ENCODE measurements at regions not wholly inside any gene's neighbourhood (a gene's known extent, or its start where the extent isn't known, plus 50 kb on each side); places are given as distances from the start of the nearest gene placed in this dataset.

DNA sequence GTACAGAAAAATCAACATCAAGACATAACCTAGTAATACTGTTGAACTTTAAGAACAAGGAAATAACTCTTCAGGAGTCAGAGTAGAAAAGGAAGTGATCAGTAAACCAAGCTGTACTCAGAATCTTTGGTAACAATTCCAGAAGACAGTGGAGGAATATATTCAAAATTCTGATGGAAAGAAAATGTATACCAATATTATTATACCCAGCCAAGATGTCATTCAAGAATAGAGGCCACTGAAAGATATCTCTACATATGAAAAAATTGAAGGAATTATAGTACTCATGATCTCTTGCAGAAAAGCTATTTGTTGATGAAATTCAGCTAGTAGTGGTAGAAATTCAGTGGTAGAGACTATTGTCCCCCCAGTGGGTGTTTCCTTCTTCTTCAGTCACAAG lies 182.6 kb upstream of the ZMIZ1 start:
- Histone ChIP-seq H3K4me3 (replicated peaks in 1 of 4; ENCODE audit: control extremely low read depth in 1 of 4, insufficient read depth in 1 of 4, low read depth in 3 of 4, low read length in 4 of 4) (no peak overlapping the region), H3K36me3 (ENCODE audit: control insufficient read depth, insufficient read depth, low read length) (no peaks in the 10 kb centered on the region), H3K9ac (ENCODE audit: insufficient read depth, low read length) (no peak overlapping the region), H3K9me3 (ENCODE audit: control insufficient read depth, insufficient read depth, low read depth, low read length) (no peaks in the 10 kb centered on the region), H3K4me2 (ENCODE audit: extremely low read depth, insufficient read depth, low read length) (no peak overlapping the region), H4K20me1 (ENCODE audit: control insufficient read depth, extremely low read depth, insufficient read depth, low read length) (no peaks in the 10 kb centered on the region), H3K27me3 (ENCODE audit: control insufficient read depth, insufficient read depth, low read length) (peaks cover 3% of the 10 kb centered on the region), H3K27ac (ENCODE audit: insufficient read depth, low read length) (no peak overlapping the region), H3K79me2 (ENCODE audit: control insufficient read depth, insufficient read depth, low read length) (no peaks in the 10 kb centered on the region), H3K4me1 (ENCODE audit: control insufficient read depth, extremely low read depth, insufficient read depth, low read length) (no peaks in the 10 kb centered on the region), H2AFZ (ENCODE audit: low read length) (no peak overlapping the region)
- DNase-seq (ENCODE audit: low read depth in 2 of 2) = no peak
- TF ChIP-seq EZH2 (IDR thresholded peaks at IDR 0.05; ENCODE audit: low read length, missing control alignments) = no peak
- TF ChIP-seq, protein P1, sequence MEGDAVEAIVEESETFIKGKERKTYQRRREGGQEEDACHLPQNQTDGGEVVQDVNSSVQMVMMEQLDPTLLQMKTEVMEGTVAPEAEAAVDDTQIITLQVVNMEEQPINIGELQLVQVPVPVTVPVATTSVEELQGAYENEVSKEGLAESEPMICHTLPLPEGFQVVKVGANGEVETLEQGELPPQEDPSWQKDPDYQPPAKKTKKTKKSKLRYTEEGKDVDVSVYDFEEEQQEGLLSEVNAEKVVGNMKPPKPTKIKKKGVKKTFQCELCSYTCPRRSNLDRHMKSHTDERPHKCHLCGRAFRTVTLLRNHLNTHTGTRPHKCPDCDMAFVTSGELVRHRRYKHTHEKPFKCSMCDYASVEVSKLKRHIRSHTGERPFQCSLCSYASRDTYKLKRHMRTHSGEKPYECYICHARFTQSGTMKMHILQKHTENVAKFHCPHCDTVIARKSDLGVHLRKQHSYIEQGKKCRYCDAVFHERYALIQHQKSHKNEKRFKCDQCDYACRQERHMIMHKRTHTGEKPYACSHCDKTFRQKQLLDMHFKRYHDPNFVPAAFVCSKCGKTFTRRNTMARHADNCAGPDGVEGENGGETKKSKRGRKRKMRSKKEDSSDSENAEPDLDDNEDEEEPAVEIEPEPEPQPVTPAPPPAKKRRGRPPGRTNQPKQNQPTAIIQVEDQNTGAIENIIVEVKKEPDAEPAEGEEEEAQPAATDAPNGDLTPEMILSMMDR (conservative IDR thresholded peaks at IDR 0.05 in 1 of 2, IDR thresholded peaks at IDR 0.05 in 1 of 2; ENCODE audit: low read depth in 1 of 2, low read length in 2 of 2) = no peak

DNA sequence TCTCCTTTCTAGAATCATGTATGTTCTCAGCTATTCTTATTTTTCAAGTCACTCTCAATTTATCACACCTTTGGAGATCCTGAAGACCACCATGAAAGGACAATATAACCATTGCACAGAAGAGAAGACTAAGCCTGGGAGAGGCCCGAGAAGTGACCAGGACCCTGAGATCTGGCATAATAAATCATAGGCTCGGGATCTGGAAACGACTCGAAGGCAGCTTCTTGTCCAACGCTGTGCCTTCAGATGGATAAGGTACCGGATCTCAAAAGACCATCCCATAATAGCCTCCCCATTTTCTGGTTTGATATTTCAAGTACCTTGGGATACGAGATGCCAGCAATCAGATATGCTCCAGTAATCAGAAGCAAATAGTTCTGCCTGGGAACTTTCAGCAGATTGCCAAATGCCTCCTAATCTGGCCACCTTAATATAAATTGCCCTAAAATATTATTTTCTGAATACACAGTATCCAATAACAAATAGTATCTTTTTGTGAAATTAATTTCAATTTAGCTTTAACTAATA lies 179.2 kb upstream of the ZMIZ1 start:
- Histone ChIP-seq H3K27me3 (ENCODE audit: control insufficient read depth, insufficient read depth, low read length) (peaks cover 10% of the 10 kb centered on the region), H3K4me1 (ENCODE audit: control insufficient read depth, extremely low read depth, insufficient read depth, low read length) (no peaks in the 10 kb centered on the region), H2AFZ (ENCODE audit: low read length) (no peak overlapping the region), H3K79me2 (ENCODE audit: control insufficient read depth, insufficient read depth, low read length) (no peaks in the 10 kb centered on the region), H3K4me3 (replicated peaks in 1 of 4; ENCODE audit: control extremely low read depth in 1 of 4, insufficient read depth in 1 of 4, low read depth in 3 of 4, low read length in 4 of 4) (no peak overlapping the region), H3K27ac (ENCODE audit: insufficient read depth, low read length) (no peak overlapping the region), H3K9me3 (ENCODE audit: control insufficient read depth, insufficient read depth, low read depth, low read length) (no peaks in the 10 kb centered on the region), H3K4me2 (ENCODE audit: extremely low read depth, insufficient read depth, low read length) (no peak overlapping the region), H3K36me3 (ENCODE audit: control insufficient read depth, insufficient read depth, low read length) (no peaks in the 10 kb centered on the region), H3K9ac (ENCODE audit: insufficient read depth, low read length) (no peak overlapping the region), H4K20me1 (ENCODE audit: control insufficient read depth, extremely low read depth, insufficient read depth, low read length) (no peaks in the 10 kb centered on the region)
- TF ChIP-seq, protein P1 (conservative IDR thresholded peaks at IDR 0.05 in 1 of 2, IDR thresholded peaks at IDR 0.05 in 1 of 2; ENCODE audit: low read depth in 1 of 2, low read length in 2 of 2) = no peak
- no peak for TF ChIP-seq EZH2 (IDR thresholded peaks at IDR 0.05; ENCODE audit: low read length, missing control alignments)
- DNase-seq (ENCODE audit: low read depth in 2 of 2) = no peak

DNA sequence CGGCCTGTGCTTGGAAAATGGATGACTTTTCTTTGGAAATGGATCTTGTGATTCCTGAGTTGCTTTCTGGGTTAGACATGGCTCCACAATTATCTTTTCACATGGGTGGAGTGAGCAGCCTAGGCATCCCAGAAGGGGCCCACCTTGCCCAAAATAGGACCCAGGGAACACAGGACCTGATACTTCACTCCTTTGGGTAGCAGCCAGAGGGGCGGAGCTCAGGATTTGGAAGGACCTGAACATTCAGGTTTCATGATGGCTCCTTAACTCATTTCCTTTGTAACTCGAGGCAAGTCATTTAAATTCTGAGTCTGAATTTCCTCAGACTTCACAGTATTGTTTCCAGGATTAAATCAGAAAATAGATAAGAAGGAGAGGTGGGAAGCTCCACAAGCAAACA lies 178.3 kb upstream of the ZMIZ1 start:
- Histone ChIP-seq H3K27ac (ENCODE audit: insufficient read depth, low read length) (no peak overlapping the region), H3K4me1 (ENCODE audit: control insufficient read depth, extremely low read depth, insufficient read depth, low read length) (no peaks in the 10 kb centered on the region), H3K79me2 (ENCODE audit: control insufficient read depth, insufficient read depth, low read length) (no peaks in the 10 kb centered on the region), H3K27me3 (ENCODE audit: control insufficient read depth, insufficient read depth, low read length) (peaks cover 15% of the 10 kb centered on the region), H3K4me2 (ENCODE audit: extremely low read depth, insufficient read depth, low read length) (no peak overlapping the region), H3K36me3 (ENCODE audit: control insufficient read depth, insufficient read depth, low read length) (no peaks in the 10 kb centered on the region), H3K4me3 (replicated peaks in 1 of 4; ENCODE audit: control extremely low read depth in 1 of 4, insufficient read depth in 1 of 4, low read depth in 3 of 4, low read length in 4 of 4) (no peak overlapping the region), H2AFZ (ENCODE audit: low read length) (no peak overlapping the region), H4K20me1 (ENCODE audit: control insufficient read depth, extremely low read depth, insufficient read depth, low read length) (no peaks in the 10 kb centered on the region), H3K9ac (ENCODE audit: insufficient read depth, low read length) (no peak overlapping the region), H3K9me3 (ENCODE audit: control insufficient read depth, insufficient read depth, low read depth, low read length) (no peaks in the 10 kb centered on the region)
- DNase-seq (ENCODE audit: low read depth in 2 of 2) = no peak
- no peak for TF ChIP-seq EZH2 (IDR thresholded peaks at IDR 0.05; ENCODE audit: low read length, missing control alignments)
- TF ChIP-seq, protein P1 (conservative IDR thresholded peaks at IDR 0.05 in 1 of 2, IDR thresholded peaks at IDR 0.05 in 1 of 2; ENCODE audit: low read depth in 1 of 2, low read length in 2 of 2) = no peak
